GM12878 (cell line): ENCODE measurements at regions not wholly inside any gene's neighbourhood (a gene's known extent, or its start where the extent isn't known, plus 50 kb on each side); places are given as distances from the start of the nearest gene placed in this dataset.

Experiments used
- BCL11A ChIP-seq: IDR thresholded peaks from 2 replicates; pipeline ENCODE4 v1.6.1; 2011; ENCODE audit warnings: low read depth, low read length
- EP300 ChIP-seq, 2 experiments: fragments of 150-350 bp in 1 of 2; IDR thresholded peaks; 2 replicates each; pipeline ENCODE4 v1.6.1; 2011 to 2012; ENCODE audit warnings: low read depth in 2 of 2, low read length in 2 of 2, borderline replicate concordance in 1 of 2, improper control_type of control experiment in 1 of 2, inconsistent platforms in 1 of 2; ENCODE audit not compliant: control insufficient read depth in 1 of 2
- ETV6 ChIP-seq, 2 experiments: fragments of 450-650 bp in 1 of 2; IDR thresholded peaks in 1 of 2; conservative IDR thresholded peaks in 1 of 2; 2 replicates each; pipeline ENCODE4 v1.6.1; 2014; ENCODE audit warnings: antibody characterized with exemption in 1 of 2, borderline replicate concordance in 1 of 2, low read depth in 1 of 2, mild to moderate bottlenecking in 1 of 2, moderate library complexity in 1 of 2
- JUND ChIP-seq: IDR thresholded peaks from 2 replicates; pipeline ENCODE4 v1.6.1; 2012; ENCODE audit warnings: low read depth, mild to moderate bottlenecking, low read length, improper control_type of control experiment, moderate library complexity
- PAX8 ChIP-seq: fragments of 450-650 bp; IDR thresholded peaks from 2 replicates; pipeline ENCODE4 v1.6.1; 2017; ENCODE audit warnings: mild to moderate bottlenecking, moderate library complexity
- POLR2A ChIP-seq: IDR thresholded peaks from 2 replicates; pipeline ENCODE4 v1.6.1; 2011; ENCODE audit warnings: low read depth, mild to moderate bottlenecking, low read length
- POLR2AphosphoS5 ChIP-seq: IDR thresholded peaks from 2 replicates; pipeline ENCODE4 v1.6.1; 2011; ENCODE audit warnings: mild to moderate bottlenecking, low read length, inconsistent platforms
- RCOR1 ChIP-seq: conservative IDR thresholded peaks from 2 replicates; pipeline ENCODE4 v1.6.1; 2012; ENCODE audit warnings: low read depth, low read length, improper control_type of control experiment
- RFX5 ChIP-seq: IDR thresholded peaks from 2 replicates; pipeline ENCODE4 v1.6.1; 2011; ENCODE audit warnings: low read depth, low read length, improper control_type of control experiment
- TCF12 ChIP-seq: IDR thresholded peaks from 2 replicates; pipeline ENCODE4 v1.6.1; 2011; ENCODE audit warnings: low read depth, mild to moderate bottlenecking, low read length
- TF ChIP-seq, protein P1 (sequence below): IDR thresholded peaks from 2 replicates; pipeline ENCODE4 v1.6.1; 2012; ENCODE audit warnings: improper control_type of control experiment, low read depth, low read length; ENCODE audit not compliant: insufficient replicate concordance
- TF ChIP-seq, protein P2 (sequence below), 3 experiments: IDR thresholded peaks in 2 of 3; conservative IDR thresholded peaks in 1 of 3; 2 replicates each; pipeline ENCODE4 v1.5.1; 2011; ENCODE audit warnings: low read depth in 3 of 3, low read length in 3 of 3, mild to moderate bottlenecking in 3 of 3, control low read depth in 2 of 3, moderate library complexity in 2 of 3, inconsistent platforms in 1 of 3, mixed read lengths in 1 of 3; ENCODE audit not compliant: control insufficient read depth in 2 of 3, insufficient read depth in 1 of 3; ENCODE audit errors: extremely low read depth in 1 of 3

GRCh38 chr9:135349212-135350002 is 130.2 kb upstream of the PPP1R26 start:
- TF ChIP-seq PAX8 (no peak), POLR2A (no peak), POLR2AphosphoS5 (no peak), RCOR1 (no peak), TCF12 (no peak), BCL11A (no peak), EP300 (IDR thresholded peaks at IDR 0.05; ENCODE audit: borderline replicate concordance in 1 of 2, control insufficient read depth in 1 of 2, low read depth in 2 of 2, low read length in 2 of 2) (no peak), ETV6 (conservative IDR thresholded peaks at IDR 0.05 in 1 of 2, IDR thresholded peaks at IDR 0.05 in 1 of 2; ENCODE audit: borderline replicate concordance in 1 of 2, low read depth in 1 of 2) (no peak), RFX5 (no peak), JUND (no peak)
- TF ChIP-seq, protein P1, sequence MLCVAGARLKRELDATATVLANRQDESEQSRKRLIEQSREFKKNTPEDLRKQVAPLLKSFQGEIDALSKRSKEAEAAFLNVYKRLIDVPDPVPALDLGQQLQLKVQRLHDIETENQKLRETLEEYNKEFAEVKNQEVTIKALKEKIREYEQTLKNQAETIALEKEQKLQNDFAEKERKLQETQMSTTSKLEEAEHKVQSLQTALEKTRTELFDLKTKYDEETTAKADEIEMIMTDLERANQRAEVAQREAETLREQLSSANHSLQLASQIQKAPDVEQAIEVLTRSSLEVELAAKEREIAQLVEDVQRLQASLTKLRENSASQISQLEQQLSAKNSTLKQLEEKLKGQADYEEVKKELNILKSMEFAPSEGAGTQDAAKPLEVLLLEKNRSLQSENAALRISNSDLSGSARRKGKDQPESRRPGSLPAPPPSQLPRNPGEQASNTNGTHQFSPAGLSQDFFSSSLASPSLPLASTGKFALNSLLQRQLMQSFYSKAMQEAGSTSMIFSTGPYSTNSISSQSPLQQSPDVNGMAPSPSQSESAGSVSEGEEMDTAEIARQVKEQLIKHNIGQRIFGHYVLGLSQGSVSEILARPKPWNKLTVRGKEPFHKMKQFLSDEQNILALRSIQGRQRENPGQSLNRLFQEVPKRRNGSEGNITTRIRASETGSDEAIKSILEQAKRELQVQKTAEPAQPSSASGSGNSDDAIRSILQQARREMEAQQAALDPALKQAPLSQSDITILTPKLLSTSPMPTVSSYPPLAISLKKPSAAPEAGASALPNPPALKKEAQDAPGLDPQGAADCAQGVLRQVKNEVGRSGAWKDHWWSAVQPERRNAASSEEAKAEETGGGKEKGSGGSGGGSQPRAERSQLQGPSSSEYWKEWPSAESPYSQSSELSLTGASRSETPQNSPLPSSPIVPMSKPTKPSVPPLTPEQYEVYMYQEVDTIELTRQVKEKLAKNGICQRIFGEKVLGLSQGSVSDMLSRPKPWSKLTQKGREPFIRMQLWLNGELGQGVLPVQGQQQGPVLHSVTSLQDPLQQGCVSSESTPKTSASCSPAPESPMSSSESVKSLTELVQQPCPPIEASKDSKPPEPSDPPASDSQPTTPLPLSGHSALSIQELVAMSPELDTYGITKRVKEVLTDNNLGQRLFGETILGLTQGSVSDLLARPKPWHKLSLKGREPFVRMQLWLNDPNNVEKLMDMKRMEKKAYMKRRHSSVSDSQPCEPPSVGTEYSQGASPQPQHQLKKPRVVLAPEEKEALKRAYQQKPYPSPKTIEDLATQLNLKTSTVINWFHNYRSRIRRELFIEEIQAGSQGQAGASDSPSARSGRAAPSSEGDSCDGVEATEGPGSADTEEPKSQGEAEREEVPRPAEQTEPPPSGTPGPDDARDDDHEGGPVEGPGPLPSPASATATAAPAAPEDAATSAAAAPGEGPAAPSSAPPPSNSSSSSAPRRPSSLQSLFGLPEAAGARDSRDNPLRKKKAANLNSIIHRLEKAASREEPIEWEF, result no peak
- TF ChIP-seq, protein P2, sequence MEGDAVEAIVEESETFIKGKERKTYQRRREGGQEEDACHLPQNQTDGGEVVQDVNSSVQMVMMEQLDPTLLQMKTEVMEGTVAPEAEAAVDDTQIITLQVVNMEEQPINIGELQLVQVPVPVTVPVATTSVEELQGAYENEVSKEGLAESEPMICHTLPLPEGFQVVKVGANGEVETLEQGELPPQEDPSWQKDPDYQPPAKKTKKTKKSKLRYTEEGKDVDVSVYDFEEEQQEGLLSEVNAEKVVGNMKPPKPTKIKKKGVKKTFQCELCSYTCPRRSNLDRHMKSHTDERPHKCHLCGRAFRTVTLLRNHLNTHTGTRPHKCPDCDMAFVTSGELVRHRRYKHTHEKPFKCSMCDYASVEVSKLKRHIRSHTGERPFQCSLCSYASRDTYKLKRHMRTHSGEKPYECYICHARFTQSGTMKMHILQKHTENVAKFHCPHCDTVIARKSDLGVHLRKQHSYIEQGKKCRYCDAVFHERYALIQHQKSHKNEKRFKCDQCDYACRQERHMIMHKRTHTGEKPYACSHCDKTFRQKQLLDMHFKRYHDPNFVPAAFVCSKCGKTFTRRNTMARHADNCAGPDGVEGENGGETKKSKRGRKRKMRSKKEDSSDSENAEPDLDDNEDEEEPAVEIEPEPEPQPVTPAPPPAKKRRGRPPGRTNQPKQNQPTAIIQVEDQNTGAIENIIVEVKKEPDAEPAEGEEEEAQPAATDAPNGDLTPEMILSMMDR (IDR thresholded peaks at IDR 0.05 in 2 of 3, conservative IDR thresholded peaks at IDR 0.05 in 1 of 3; ENCODE audit: control insufficient read depth in 2 of 3, extremely low read depth in 1 of 3, insufficient read depth in 1 of 3, low read depth in 3 of 3, low read length in 3 of 3), result no peak
